ENCODE measurements at regions not wholly inside any gene's neighbourhood (a gene's known extent, or its start where the extent isn't known, plus 50 kb on each side); places are given as distances from the start of the nearest gene placed in this dataset.

DNA sequence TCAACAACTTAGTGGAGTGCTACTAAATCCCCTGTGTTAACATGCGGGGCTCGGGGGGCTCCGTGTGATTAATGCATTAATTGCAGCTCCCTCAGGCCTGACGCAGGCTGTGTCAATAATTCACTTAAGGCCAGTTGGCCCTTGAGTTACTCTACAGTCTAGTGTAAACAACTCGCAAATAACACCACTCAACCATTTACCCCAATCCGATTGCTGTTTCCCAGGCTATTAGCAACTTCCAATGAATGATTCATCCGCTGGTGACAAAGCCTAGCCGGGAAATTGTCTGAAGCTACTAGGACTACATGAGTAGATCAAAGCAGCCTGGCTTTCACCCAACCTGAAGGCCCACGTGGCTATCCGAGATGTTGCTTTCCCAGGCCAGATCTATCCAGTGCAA, 121.3 kb upstream of the SOX14 start:
- DNase-seq (ENCODE audit: low spot score), result no peak
- Histone ChIP-seq H3K36me3 (ENCODE audit: insufficient read depth, low read length, poor library complexity, severe bottlenecking) (no peaks in the 10 kb centered on the region), H3K4me1 (ENCODE audit: insufficient read depth, low read length, poor library complexity, severe bottlenecking) (no peaks in the 10 kb centered on the region), H3K27ac (ENCODE audit: low read depth, low read length, poor library complexity, severe bottlenecking) (no peak overlapping the region), H3K27me3 (replicated peaks; ENCODE audit: insufficient read depth, low read depth, low read length, poor library complexity) (peaks cover 32% of the 10 kb centered on the region), H3K4me3 (ENCODE audit: low read depth, low read length, poor library complexity, severe bottlenecking) (no peak overlapping the region), H3K9me3 (ENCODE audit: low read depth, low read length, poor library complexity, severe bottlenecking) (no peaks in the 10 kb centered on the region)
- POLR2A ChIA-PET (ENCODE audit: low non-redundant PET), result no interaction called here
- CTCF ChIA-PET, result no interaction called here
- no TSS peak for BruUV-seq (replicated peaks)
- intact Hi-C loops (cut with micrococcal nuclease; ENCODE audit: unreplicated experiment), result no loop called here
- TF ChIP-seq EZH2 (IDR thresholded peaks at IDR 0.05; ENCODE audit: borderline replicate concordance, low read depth, low read length, poor library complexity, severe bottlenecking), result no peak
- TF ChIP-seq, protein P1, sequence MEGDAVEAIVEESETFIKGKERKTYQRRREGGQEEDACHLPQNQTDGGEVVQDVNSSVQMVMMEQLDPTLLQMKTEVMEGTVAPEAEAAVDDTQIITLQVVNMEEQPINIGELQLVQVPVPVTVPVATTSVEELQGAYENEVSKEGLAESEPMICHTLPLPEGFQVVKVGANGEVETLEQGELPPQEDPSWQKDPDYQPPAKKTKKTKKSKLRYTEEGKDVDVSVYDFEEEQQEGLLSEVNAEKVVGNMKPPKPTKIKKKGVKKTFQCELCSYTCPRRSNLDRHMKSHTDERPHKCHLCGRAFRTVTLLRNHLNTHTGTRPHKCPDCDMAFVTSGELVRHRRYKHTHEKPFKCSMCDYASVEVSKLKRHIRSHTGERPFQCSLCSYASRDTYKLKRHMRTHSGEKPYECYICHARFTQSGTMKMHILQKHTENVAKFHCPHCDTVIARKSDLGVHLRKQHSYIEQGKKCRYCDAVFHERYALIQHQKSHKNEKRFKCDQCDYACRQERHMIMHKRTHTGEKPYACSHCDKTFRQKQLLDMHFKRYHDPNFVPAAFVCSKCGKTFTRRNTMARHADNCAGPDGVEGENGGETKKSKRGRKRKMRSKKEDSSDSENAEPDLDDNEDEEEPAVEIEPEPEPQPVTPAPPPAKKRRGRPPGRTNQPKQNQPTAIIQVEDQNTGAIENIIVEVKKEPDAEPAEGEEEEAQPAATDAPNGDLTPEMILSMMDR (conservative IDR thresholded peaks at IDR 0.05; ENCODE audit: low read depth, low read length), result no peak

GRCh38 chr3:137647179-137647578, 116.9 kb upstream of the SOX14 start:
- Histone ChIP-seq H3K4me3 (ENCODE audit: low read depth, low read length, poor library complexity, severe bottlenecking) (no peak overlapping the region), H3K36me3 (ENCODE audit: insufficient read depth, low read length, poor library complexity, severe bottlenecking) (no peaks in the 10 kb centered on the region), H3K9me3 (ENCODE audit: low read depth, low read length, poor library complexity, severe bottlenecking) (no peaks in the 10 kb centered on the region), H3K27ac (ENCODE audit: low read depth, low read length, poor library complexity, severe bottlenecking) (no peak overlapping the region), H3K4me1 (ENCODE audit: insufficient read depth, low read length, poor library complexity, severe bottlenecking) (no peaks in the 10 kb centered on the region), H3K27me3 (replicated peaks; ENCODE audit: insufficient read depth, low read depth, low read length, poor library complexity) (peaks cover 27% of the 10 kb centered on the region)
- intact Hi-C loops (cut with micrococcal nuclease; ENCODE audit: unreplicated experiment), result no loop called here
- POLR2A ChIA-PET (ENCODE audit: low non-redundant PET), result no interaction called here
- TF ChIP-seq EZH2 (IDR thresholded peaks at IDR 0.05; ENCODE audit: borderline replicate concordance, low read depth, low read length, poor library complexity, severe bottlenecking), result no peak
- TF ChIP-seq, protein P1 (conservative IDR thresholded peaks at IDR 0.05; ENCODE audit: low read depth, low read length), result no peak
- CTCF ChIA-PET, result no interaction called here
- BruUV-seq (replicated peaks), result no TSS peak
- no peak for DNase-seq (ENCODE audit: low spot score)

DNA sequence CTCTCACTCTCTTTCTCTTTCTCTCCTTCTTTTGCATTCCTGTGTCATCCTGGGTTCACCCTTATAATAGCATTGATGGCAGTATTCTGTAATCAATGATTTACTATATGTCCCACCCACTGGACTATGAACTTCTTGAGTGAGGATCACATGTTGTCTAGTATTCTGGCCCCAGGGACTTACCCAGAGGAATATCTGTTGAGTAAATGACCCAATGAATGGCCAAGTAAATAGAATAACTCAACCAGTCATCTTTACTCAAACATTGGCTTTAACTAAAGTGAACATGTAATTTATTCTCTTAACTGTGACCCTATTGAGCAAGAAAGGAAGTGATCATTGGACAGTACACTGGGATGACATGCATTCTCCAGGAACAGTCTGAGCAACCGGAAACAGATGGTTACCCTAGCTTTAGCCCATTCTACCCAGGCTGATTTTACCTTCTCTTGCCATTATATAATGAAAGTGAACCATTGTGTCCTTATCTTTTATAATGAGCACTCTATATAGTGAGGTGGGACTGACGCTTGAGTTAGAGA, 94.5 kb upstream of the SOX14 start:
- no peaks in the 10 kb centered on the region for H3K9me3 ChIP-seq (ENCODE audit: low read depth, low read length, poor library complexity, severe bottlenecking)
- BruUV-seq (replicated peaks), result no TSS peak
- no peaks in the 10 kb centered on the region for H3K36me3 ChIP-seq (ENCODE audit: insufficient read depth, low read length, poor library complexity, severe bottlenecking)
- intact Hi-C loops (cut with micrococcal nuclease; ENCODE audit: unreplicated experiment), result no loop called here
- no peak overlapping the region for H3K4me3 ChIP-seq (ENCODE audit: low read depth, low read length, poor library complexity, severe bottlenecking)
- no peak overlapping the region for H3K27ac ChIP-seq (ENCODE audit: low read depth, low read length, poor library complexity, severe bottlenecking)
- CTCF ChIA-PET, result no interaction called here
- no peaks in the 10 kb centered on the region for H3K4me1 ChIP-seq (ENCODE audit: insufficient read depth, low read length, poor library complexity, severe bottlenecking)
- H3K27me3 ChIP-seq (replicated peaks; ENCODE audit: insufficient read depth, low read depth, low read length, poor library complexity), result no peaks in the 10 kb centered on the region
- POLR2A ChIA-PET (ENCODE audit: low non-redundant PET), result no interaction called here
- no peak for DNase-seq (ENCODE audit: low spot score)
- TF ChIP-seq, protein P1 (conservative IDR thresholded peaks at IDR 0.05; ENCODE audit: low read depth, low read length), result no peak
- TF ChIP-seq EZH2 (IDR thresholded peaks at IDR 0.05; ENCODE audit: borderline replicate concordance, low read depth, low read length, poor library complexity, severe bottlenecking), result no peak

Measured in A673 (cell line).